PFSK-1 (cell line): ENCODE measurements at regions not wholly inside any gene's neighbourhood (a gene's known extent, or its start where the extent isn't known, plus 50 kb on each side); places are given as distances from the start of the nearest gene placed in this dataset.

Source experiments
- POLR2AphosphoS5 ChIP-seq: IDR thresholded peaks from 2 replicates; pipeline ENCODE4 v1.6.1; 2012; ENCODE audit warnings: low read depth, mild to moderate bottlenecking, control low read depth, low read length, moderate library complexity
- SIN3A ChIP-seq: IDR thresholded peaks from 2 replicates; pipeline ENCODE4 v1.6.1; 2012; ENCODE audit warnings: mild to moderate bottlenecking, low read length, moderate library complexity, borderline replicate concordance; ENCODE audit not compliant: insufficient read depth
- TAF1 ChIP-seq: IDR thresholded peaks from 2 replicates; pipeline ENCODE4 v1.6.1; 2012; ENCODE audit warnings: low read length, control low read depth, borderline replicate concordance; ENCODE audit not compliant: insufficient read depth
- TF ChIP-seq, protein P1 (sequence below), 2 experiments: IDR thresholded peaks; 2 replicates each; pipeline versions ENCODE4 v1.6.1 to v1.8.0; 2011 to 2012; ENCODE audit warnings: low read depth in 2 of 2, low read length in 2 of 2, control low read depth in 1 of 2, inconsistent platforms in 1 of 2, mild to moderate bottlenecking in 1 of 2, moderate library complexity in 1 of 2; ENCODE audit not compliant: insufficient read depth in 1 of 2

DNA sequence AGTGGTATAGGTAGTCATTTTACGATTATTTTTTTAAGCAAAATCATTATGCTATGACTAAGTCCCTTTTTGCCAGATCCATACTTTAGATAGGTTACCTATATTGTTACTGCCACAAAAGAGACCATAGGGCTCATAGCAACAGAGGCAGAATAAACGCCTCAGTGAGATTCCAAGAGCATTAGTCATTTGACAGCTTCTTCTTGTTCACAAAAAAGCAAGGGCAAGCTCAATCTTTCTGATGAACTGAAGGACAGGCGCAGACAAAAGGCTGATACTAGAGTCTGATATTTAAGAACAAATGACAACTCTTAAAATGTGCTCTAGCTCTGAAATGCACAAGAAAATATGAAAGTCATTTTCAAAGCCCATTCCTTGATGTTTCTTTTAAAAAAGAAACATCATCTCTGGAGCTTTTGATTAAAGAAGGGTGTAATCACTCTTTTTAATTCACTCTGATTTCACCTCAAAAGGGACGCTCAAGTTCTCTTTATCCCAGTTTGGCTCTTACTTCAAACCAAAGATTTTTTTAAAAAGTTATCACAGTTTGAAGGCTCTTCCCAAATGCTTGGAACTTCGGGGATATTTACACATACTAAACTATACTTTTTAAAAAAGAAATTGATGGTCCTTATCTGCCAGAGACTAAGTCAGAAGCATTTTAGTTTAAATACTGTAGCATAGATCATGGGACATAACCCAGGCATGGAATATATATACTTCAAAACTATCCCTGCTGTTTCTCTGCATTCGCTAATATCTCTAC, 187.2 kb downstream of the EFNB2 start:
- no peak for TF ChIP-seq SIN3A
- no peak for TF ChIP-seq POLR2AphosphoS5
- TF ChIP-seq TAF1, result no peak
- TF ChIP-seq, protein P1, sequence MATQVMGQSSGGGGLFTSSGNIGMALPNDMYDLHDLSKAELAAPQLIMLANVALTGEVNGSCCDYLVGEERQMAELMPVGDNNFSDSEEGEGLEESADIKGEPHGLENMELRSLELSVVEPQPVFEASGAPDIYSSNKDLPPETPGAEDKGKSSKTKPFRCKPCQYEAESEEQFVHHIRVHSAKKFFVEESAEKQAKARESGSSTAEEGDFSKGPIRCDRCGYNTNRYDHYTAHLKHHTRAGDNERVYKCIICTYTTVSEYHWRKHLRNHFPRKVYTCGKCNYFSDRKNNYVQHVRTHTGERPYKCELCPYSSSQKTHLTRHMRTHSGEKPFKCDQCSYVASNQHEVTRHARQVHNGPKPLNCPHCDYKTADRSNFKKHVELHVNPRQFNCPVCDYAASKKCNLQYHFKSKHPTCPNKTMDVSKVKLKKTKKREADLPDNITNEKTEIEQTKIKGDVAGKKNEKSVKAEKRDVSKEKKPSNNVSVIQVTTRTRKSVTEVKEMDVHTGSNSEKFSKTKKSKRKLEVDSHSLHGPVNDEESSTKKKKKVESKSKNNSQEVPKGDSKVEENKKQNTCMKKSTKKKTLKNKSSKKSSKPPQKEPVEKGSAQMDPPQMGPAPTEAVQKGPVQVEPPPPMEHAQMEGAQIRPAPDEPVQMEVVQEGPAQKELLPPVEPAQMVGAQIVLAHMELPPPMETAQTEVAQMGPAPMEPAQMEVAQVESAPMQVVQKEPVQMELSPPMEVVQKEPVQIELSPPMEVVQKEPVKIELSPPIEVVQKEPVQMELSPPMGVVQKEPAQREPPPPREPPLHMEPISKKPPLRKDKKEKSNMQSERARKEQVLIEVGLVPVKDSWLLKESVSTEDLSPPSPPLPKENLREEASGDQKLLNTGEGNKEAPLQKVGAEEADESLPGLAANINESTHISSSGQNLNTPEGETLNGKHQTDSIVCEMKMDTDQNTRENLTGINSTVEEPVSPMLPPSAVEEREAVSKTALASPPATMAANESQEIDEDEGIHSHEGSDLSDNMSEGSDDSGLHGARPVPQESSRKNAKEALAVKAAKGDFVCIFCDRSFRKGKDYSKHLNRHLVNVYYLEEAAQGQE (IDR thresholded peaks at IDR 0.05; ENCODE audit: insufficient read depth in 1 of 2, low read depth in 2 of 2, low read length in 2 of 2), result no peak
